GM12865 (cell line): ENCODE measurements at regions not wholly inside any gene's neighbourhood (a gene's known extent, or its start where the extent isn't known, plus 50 kb on each side); places are given as distances from the start of the nearest gene placed in this dataset.

Experiments
- DNase-seq: peaks from one replicate; pipeline ENCODE4 v3.0.0; 2010; ENCODE audit warnings: low read depth
- H3K4me3 ChIP-seq: 2 replicates; pipeline ENCODE4 v1.5.1; 2011; ENCODE audit warnings: mild to moderate bottlenecking, low read depth, low read length, control low read depth
- TF ChIP-seq, protein P1 (sequence below): IDR thresholded peaks from 2 replicates; pipeline ENCODE4 v1.5.1; 2011; ENCODE audit warnings: low read length, control low read depth, low read depth, inconsistent platforms; ENCODE audit not compliant: insufficient read depth; ENCODE audit errors: missing control alignments

DNA sequence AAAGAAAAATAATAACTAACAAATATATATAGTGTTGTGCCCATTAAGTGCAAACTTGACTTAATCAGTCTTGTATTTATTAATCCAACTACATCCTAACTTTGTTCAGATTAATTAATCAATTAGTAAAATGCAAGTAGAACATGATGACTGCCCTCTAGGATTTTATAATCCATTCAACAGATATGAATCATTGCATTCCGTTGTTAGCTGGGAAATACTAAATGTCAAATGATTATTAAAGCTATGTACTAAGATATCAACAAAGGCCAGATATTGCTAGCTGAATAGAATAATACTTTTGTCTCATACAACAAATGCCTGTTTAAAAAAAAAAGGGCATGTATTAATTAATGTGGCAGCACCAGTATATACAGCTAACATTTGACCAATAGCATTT, 1366.3 kb downstream of the STIM2 start:
- no peak for DNase-seq
- H3K4me3 ChIP-seq = no peak overlapping the region
- TF ChIP-seq, protein P1, sequence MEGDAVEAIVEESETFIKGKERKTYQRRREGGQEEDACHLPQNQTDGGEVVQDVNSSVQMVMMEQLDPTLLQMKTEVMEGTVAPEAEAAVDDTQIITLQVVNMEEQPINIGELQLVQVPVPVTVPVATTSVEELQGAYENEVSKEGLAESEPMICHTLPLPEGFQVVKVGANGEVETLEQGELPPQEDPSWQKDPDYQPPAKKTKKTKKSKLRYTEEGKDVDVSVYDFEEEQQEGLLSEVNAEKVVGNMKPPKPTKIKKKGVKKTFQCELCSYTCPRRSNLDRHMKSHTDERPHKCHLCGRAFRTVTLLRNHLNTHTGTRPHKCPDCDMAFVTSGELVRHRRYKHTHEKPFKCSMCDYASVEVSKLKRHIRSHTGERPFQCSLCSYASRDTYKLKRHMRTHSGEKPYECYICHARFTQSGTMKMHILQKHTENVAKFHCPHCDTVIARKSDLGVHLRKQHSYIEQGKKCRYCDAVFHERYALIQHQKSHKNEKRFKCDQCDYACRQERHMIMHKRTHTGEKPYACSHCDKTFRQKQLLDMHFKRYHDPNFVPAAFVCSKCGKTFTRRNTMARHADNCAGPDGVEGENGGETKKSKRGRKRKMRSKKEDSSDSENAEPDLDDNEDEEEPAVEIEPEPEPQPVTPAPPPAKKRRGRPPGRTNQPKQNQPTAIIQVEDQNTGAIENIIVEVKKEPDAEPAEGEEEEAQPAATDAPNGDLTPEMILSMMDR = no peak

GRCh38 chr4:28227764-28228163, 1367.1 kb downstream of the STIM2 start:
- no peak overlapping the region for H3K4me3 ChIP-seq
- TF ChIP-seq, protein P1 = no peak
- no peak for DNase-seq

- no peak for DNase-seq
- no peak overlapping the region for H3K4me3 ChIP-seq
- TF ChIP-seq, protein P1 = no peak
Measured at GRCh38 chr4:28228561-28229491, 1368.2 kb downstream of the STIM2 start.

DNA sequence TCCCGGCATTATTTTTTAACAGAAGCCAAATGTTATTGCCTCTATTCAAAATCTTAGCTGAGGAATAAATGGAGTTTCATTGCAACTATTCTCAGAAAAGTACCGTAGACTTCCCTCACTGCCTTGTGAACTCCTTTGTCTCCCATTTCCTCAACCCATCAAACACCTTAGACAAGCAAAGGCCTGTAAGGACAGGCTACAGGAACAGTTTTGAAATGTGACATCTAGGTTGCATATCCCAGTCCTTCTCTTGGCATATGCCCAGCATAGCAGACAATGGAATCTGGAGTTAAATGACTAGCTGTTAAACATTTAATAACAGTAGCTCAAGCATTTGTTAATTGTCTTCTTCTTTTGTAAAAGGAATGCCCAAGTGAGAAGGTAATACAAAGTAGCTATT, 1371.7 kb downstream of the STIM2 start:
- TF ChIP-seq, protein P1 = no peak
- no peak overlapping the region for H3K4me3 ChIP-seq
- no peak for DNase-seq

GRCh38 chr4:28232951-28233350, 1372.3 kb downstream of the STIM2 start:
- DNase-seq = no peak
- no peak overlapping the region for H3K4me3 ChIP-seq
- TF ChIP-seq, protein P1 = no peak

DNA sequence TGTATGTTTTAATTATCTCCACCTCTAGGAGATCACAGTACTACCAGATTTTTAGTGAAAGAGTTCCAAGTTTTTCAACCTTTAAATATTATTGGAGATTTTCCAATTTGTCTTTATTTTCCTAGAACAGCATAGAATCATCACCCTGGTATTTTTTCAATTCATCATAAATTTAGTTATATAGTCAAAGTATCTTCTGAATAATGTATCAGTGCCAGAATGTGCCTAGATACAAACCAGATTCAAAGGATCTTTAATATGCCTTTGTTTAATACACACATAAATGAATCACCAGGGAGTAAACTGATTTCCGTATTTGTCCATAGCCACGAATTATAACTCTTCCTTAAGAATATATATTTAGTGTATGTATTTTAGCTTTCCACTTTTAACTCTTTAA, 1373.1 kb downstream of the STIM2 start:
- DNase-seq = no peak

More for the DNA sequence above, 1373.1 kb downstream of the STIM2 start:
- TF ChIP-seq, protein P1 = no peak
- H3K4me3 ChIP-seq = no peak overlapping the region
